ENCODE measurements at regions not wholly inside any gene's neighbourhood (a gene's known extent, or its start where the extent isn't known, plus 50 kb on each side); places are given as distances from the start of the nearest gene placed in this dataset.

DNA sequence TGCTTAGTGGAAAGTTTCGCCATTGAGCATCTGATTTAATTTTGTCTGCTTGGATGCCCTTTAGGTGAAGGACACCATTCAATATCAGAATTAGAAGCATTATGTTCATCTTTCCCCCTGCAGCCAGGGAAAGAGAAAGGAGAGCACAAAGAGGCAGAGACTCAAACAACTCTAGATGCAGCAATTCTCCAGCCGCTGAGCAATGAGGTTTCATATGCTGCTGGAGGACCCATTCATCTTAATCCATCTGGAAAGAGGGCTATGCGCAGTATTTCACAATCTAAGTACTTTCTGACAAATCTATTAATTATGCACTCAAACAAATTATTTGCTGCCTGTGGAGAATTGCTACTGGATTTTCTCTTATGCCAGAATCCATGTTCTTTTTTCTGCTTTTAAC, 527.0 kb upstream of the TUSC1 start (continued):
- no peak for TF ChIP-seq JUN (CRISPR knock-in tag; IDR thresholded peaks at IDR 0.05)
- no peak for TF ChIP-seq GTF2I (CRISPR knock-in tag; conservative IDR thresholded peaks at IDR 0.05)
- no peak for TF ChIP-seq NFATC4 (CRISPR knock-in tag; IDR thresholded peaks at IDR 0.05)
- no peak for TF ChIP-seq NR1H2 (CRISPR knock-in tag; IDR thresholded peaks at IDR 0.05)
- no peak for TF ChIP-seq CDX4 (CRISPR knock-in tag; IDR thresholded peaks at IDR 0.05; ENCODE audit: borderline replicate concordance)
- TF ChIP-seq, protein P1, sequence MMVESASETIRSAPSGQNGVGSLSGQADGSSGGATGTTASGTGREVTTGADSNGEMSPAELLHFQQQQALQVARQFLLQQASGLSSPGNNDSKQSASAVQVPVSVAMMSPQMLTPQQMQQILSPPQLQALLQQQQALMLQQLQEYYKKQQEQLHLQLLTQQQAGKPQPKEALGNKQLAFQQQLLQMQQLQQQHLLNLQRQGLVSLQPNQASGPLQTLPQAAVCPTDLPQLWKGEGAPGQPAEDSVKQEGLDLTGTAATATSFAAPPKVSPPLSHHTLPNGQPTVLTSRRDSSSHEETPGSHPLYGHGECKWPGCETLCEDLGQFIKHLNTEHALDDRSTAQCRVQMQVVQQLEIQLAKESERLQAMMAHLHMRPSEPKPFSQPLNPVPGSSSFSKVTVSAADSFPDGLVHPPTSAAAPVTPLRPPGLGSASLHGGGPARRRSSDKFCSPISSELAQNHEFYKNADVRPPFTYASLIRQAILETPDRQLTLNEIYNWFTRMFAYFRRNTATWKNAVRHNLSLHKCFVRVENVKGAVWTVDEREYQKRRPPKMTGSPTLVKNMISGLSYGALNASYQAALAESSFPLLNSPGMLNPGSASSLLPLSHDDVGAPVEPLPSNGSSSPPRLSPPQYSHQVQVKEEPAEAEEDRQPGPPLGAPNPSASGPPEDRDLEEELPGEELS (CRISPR knock-in tag; IDR thresholded peaks at IDR 0.05): no peak
- no peak for TF ChIP-seq MYBL2 (CRISPR knock-in tag; IDR thresholded peaks at IDR 0.05)
- TF ChIP-seq CREM (CRISPR knock-in tag; IDR thresholded peaks at IDR 0.05): no peak
- no peak for TF ChIP-seq FOXP1 (CRISPR knock-in tag; IDR thresholded peaks at IDR 0.05; ENCODE audit: borderline replicate concordance)

DNA sequence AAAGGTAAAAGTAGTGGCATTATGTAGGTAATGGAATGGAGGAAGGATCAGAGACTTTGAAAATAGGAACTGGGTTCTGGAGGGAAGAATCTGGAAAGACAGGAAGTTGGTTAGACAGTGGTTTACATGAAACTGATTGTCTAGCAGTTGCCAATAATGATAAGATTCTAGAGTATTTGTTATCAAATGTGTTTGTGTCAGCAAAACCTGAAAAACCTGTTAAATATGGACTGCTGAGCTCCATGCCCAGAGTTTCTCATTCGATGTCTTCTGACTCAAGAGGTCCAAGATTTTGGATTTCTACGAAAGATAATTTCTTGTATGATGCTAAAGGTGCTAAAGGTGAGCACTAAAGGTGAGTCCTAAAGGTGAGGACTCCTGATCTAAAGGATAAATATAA, 515.0 kb upstream of the TUSC1 start:
- CTCF ChIA-PET: no interaction called here
- Mint-ChIP-seq H3K36me3 (peaks cover 8% of the 10 kb centered on the region), H3K27ac (no peak overlapping the region), H3K27me3 (ENCODE audit: low read depth) (no peaks in the 10 kb centered on the region; the same call in 1 of the 2 replicates), H3K9me3 (peaks cover 25% of the 10 kb centered on the region), H3K4me1 (no peaks in the 10 kb centered on the region), H3K4me3 (no peak overlapping the region)
- no peak for ATAC-seq
- no peak for DNase-seq (ENCODE audit: low spot score)
- TF ChIP-seq KAT7 (CRISPR knock-in tag; IDR thresholded peaks at IDR 0.05; ENCODE audit: borderline replicate concordance) (no peak), ZNF396 (CRISPR knock-in tag; IDR thresholded peaks at IDR 0.05; ENCODE audit: borderline replicate concordance) (no peak), ZNF416 (CRISPR knock-in tag; IDR thresholded peaks at IDR 0.05) (no peak), NR3C1 (CRISPR knock-in tag; conservative IDR thresholded peaks at IDR 0.05; ENCODE audit: low read depth) (no peak), ETV6 (CRISPR knock-in tag; IDR thresholded peaks at IDR 0.05) (no peak), TCF7 (CRISPR knock-in tag; IDR thresholded peaks at IDR 0.05; ENCODE audit: low read depth) (no peak), E2F1 (CRISPR knock-in tag; IDR thresholded peaks at IDR 0.05) (no peak), MYBL2 (CRISPR knock-in tag; IDR thresholded peaks at IDR 0.05) (no peak), CREM (CRISPR knock-in tag; IDR thresholded peaks at IDR 0.05) (no peak), NFATC4 (CRISPR knock-in tag; IDR thresholded peaks at IDR 0.05) (no peak), ZNF317 (CRISPR knock-in tag; IDR thresholded peaks at IDR 0.05; ENCODE audit: borderline replicate concordance, low read depth) (no peak), TEAD4 (CRISPR knock-in tag; IDR thresholded peaks at IDR 0.05) (no peak), FOXP1 (CRISPR knock-in tag; IDR thresholded peaks at IDR 0.05; ENCODE audit: borderline replicate concordance) (no peak)
- TF ChIP-seq, protein P2, sequence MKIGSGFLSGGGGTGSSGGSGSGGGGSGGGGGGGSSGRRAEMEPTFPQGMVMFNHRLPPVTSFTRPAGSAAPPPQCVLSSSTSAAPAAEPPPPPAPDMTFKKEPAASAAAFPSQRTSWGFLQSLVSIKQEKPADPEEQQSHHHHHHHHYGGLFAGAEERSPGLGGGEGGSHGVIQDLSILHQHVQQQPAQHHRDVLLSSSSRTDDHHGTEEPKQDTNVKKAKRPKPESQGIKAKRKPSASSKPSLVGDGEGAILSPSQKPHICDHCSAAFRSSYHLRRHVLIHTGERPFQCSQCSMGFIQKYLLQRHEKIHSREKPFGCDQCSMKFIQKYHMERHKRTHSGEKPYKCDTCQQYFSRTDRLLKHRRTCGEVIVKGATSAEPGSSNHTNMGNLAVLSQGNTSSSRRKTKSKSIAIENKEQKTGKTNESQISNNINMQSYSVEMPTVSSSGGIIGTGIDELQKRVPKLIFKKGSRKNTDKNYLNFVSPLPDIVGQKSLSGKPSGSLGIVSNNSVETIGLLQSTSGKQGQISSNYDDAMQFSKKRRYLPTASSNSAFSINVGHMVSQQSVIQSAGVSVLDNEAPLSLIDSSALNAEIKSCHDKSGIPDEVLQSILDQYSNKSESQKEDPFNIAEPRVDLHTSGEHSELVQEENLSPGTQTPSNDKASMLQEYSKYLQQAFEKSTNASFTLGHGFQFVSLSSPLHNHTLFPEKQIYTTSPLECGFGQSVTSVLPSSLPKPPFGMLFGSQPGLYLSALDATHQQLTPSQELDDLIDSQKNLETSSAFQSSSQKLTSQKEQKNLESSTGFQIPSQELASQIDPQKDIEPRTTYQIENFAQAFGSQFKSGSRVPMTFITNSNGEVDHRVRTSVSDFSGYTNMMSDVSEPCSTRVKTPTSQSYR (CRISPR knock-in tag; IDR thresholded peaks at IDR 0.05): no peak
- TF ChIP-seq, protein P3, sequence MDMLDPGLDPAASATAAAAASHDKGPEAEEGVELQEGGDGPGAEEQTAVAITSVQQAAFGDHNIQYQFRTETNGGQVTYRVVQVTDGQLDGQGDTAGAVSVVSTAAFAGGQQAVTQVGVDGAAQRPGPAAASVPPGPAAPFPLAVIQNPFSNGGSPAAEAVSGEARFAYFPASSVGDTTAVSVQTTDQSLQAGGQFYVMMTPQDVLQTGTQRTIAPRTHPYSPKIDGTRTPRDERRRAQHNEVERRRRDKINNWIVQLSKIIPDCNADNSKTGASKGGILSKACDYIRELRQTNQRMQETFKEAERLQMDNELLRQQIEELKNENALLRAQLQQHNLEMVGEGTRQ (CRISPR knock-in tag; IDR thresholded peaks at IDR 0.05): no peak
- TF ChIP-seq, protein P4, sequence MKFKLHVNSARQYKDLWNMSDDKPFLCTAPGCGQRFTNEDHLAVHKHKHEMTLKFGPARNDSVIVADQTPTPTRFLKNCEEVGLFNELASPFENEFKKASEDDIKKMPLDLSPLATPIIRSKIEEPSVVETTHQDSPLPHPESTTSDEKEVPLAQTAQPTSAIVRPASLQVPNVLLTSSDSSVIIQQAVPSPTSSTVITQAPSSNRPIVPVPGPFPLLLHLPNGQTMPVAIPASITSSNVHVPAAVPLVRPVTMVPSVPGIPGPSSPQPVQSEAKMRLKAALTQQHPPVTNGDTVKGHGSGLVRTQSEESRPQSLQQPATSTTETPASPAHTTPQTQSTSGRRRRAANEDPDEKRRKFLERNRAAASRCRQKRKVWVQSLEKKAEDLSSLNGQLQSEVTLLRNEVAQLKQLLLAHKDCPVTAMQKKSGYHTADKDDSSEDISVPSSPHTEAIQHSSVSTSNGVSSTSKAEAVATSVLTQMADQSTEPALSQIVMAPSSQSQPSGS (CRISPR knock-in tag; IDR thresholded peaks at IDR 0.05; ENCODE audit: borderline replicate concordance, low read depth): no peak
- POLR2A ChIA-PET: interaction anchor here (0.6 kb wide), 1 partner anchor 19 kb away, joined by 9 read pairs; no protein-coding TSS in a partner anchor
